ENCODE measurements at regions not wholly inside any gene's neighbourhood (a gene's known extent, or its start where the extent isn't known, plus 50 kb on each side); places are given as distances from the start of the nearest gene placed in this dataset.
A peak's percentile ranks its signal among the peaks of the same experiment; 100 is the strongest.

DNA sequence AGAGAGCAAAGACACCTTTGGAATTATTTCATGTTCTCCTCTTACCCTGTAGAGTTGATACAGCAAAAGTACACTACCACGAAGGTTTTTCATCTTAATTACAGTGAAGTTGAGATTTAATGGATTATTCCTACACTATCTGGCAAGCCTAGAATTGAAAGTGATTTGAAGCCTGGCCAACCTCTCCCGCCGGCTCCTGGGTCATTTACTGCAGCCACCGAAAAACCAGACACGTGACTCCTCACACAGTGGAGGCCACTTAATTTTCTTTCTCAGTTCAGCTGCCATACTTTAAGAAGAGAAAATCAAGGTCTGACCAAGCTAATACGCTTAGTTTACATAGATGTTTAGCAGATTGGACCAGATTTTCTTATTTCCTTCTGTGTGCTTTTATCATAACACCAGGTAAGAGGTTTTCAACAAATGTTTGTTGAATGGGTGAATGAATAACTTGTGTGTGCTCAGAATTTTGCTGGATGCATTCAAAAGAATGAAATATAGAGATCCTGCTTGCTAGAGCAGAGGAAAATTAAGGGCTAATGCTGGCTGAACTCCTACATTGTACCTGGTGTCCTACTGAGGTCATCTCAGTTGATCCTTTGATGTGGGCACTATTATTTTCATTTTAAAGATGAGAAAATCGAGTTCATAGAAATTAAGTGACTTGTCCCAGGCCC is 97.2 kb upstream of the PDE10A start:
- no peak overlapping the region for H2AFZ ChIP-seq (ENCODE audit: low read length)
- peak overlapping the region; percentile 24; the same call in 1 of the 2 replicates for H3K4me2 ChIP-seq (ENCODE audit: low read depth, low read length)
- H3K9me3 ChIP-seq (replicated peaks; ENCODE audit: insufficient read depth, low read length): no peaks in the 10 kb centered on the region
- H3K9me2 ChIP-seq (replicated peaks; ENCODE audit: insufficient read depth, low read length): no peaks in the 10 kb centered on the region
- no peak for DNase-seq
- H3K27me3 ChIP-seq (replicated peaks; ENCODE audit: insufficient read depth, low read length): no peaks in the 10 kb centered on the region
- no peak overlapping the region for H3K4me3 ChIP-seq (ENCODE audit: low read length)
- no peaks in the 10 kb centered on the region for H3K4me1 ChIP-seq (ENCODE audit: low read length)
- H3K9ac ChIP-seq (ENCODE audit: low read length): no peak overlapping the region
- no peak overlapping the region for H3K27ac ChIP-seq (ENCODE audit: low read length)
- no peaks in the 10 kb centered on the region for H4K20me1 ChIP-seq (ENCODE audit: insufficient read depth, low read length)
- no peak for TF ChIP-seq EZH2phosphoT487 (IDR thresholded peaks at IDR 0.05; ENCODE audit: low read length)
- TF ChIP-seq CTCF (IDR thresholded peaks at IDR 0.05; ENCODE audit: low read length): no peak
- TF ChIP-seq EZH2 (optimal IDR thresholded peaks at IDR 0.05; ENCODE audit: low read depth, low read length): no peak
- H3F3A ChIP-seq (ENCODE audit: insufficient read depth, low read length): no peaks in the 10 kb centered on the region
- H3K79me2 ChIP-seq (ENCODE audit: low read length): no peaks in the 10 kb centered on the region
- no peaks in the 10 kb centered on the region for H3K36me3 ChIP-seq (replicated peaks; ENCODE audit: insufficient read depth, low read length)

GRCh38 chr6:165758441-165758840 is 95.4 kb upstream of the PDE10A start:
- Histone ChIP-seq H3K4me1 (ENCODE audit: low read length) (no peaks in the 10 kb centered on the region), H3K4me3 (ENCODE audit: low read length) (no peak overlapping the region), H3K9ac (ENCODE audit: low read length) (no peak overlapping the region), H3K9me3 (replicated peaks; ENCODE audit: insufficient read depth, low read length) (no peaks in the 10 kb centered on the region), H4K20me1 (ENCODE audit: insufficient read depth, low read length) (no peaks in the 10 kb centered on the region), H3K79me2 (ENCODE audit: low read length) (no peaks in the 10 kb centered on the region), H2AFZ (ENCODE audit: low read length) (no peak overlapping the region), H3F3A (ENCODE audit: insufficient read depth, low read length) (no peaks in the 10 kb centered on the region), H3K4me2 (ENCODE audit: low read depth, low read length) (no peak overlapping the region), H3K27me3 (replicated peaks; ENCODE audit: insufficient read depth, low read length) (no peaks in the 10 kb centered on the region), H3K9me2 (replicated peaks; ENCODE audit: insufficient read depth, low read length) (no peaks in the 10 kb centered on the region), H3K36me3 (replicated peaks; ENCODE audit: insufficient read depth, low read length) (no peaks in the 10 kb centered on the region), H3K27ac (ENCODE audit: low read length) (no peak overlapping the region)
- DNase-seq: no peak
- no peak for TF ChIP-seq EZH2 (optimal IDR thresholded peaks at IDR 0.05; ENCODE audit: low read depth, low read length)
- no peak for TF ChIP-seq EZH2phosphoT487 (IDR thresholded peaks at IDR 0.05; ENCODE audit: low read length)
- TF ChIP-seq CTCF (IDR thresholded peaks at IDR 0.05; ENCODE audit: low read length): no peak

DNA sequence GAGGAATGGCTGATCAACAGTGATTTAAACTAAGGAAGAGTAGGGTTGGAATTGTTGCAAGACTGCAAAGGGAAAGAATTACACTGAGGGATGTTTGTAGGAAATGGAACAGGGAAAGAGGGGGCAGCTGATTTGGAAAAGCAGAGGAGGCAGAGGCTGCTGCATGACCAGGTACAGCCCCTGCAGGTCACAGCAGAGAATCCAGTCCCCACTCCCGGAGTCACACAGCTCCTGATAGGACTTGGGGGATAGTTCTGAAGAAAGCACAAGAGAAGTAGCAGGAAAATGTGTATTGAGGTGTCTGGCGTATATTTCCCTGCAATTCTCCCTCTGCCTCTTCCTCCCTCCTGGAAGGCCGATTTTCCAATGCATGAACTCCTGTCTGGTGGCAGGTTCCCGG is 92.5 kb upstream of the PDE10A start:
- Histone ChIP-seq H3K36me3 (replicated peaks; ENCODE audit: insufficient read depth, low read length) (no peaks in the 10 kb centered on the region), H3K4me1 (ENCODE audit: low read length) (no peaks in the 10 kb centered on the region), H3K27ac (ENCODE audit: low read length) (no peak overlapping the region), H3K4me2 (ENCODE audit: low read depth, low read length) (no peak overlapping the region), H2AFZ (ENCODE audit: low read length) (no peak overlapping the region), H3K27me3 (replicated peaks; ENCODE audit: insufficient read depth, low read length) (no peaks in the 10 kb centered on the region), H3K9me3 (replicated peaks; ENCODE audit: insufficient read depth, low read length) (no peaks in the 10 kb centered on the region), H3K9ac (ENCODE audit: low read length) (no peak overlapping the region), H3K79me2 (ENCODE audit: low read length) (no peaks in the 10 kb centered on the region), H3F3A (ENCODE audit: insufficient read depth, low read length) (no peaks in the 10 kb centered on the region), H3K4me3 (ENCODE audit: low read length) (no peak overlapping the region), H4K20me1 (ENCODE audit: insufficient read depth, low read length) (no peaks in the 10 kb centered on the region), H3K9me2 (replicated peaks; ENCODE audit: insufficient read depth, low read length) (no peaks in the 10 kb centered on the region)
- TF ChIP-seq EZH2 (optimal IDR thresholded peaks at IDR 0.05; ENCODE audit: low read depth, low read length): no peak
- TF ChIP-seq EZH2phosphoT487 (IDR thresholded peaks at IDR 0.05; ENCODE audit: low read length): no peak
- no peak for TF ChIP-seq CTCF (IDR thresholded peaks at IDR 0.05; ENCODE audit: low read length)
- no peak for DNase-seq

Measured in MM.1S (cell line).